GM18873 (cell line): ENCODE measurements at regions not wholly inside any gene's neighbourhood (a gene's known extent, or its start where the extent isn't known, plus 50 kb on each side); places are given as distances from the start of the nearest gene placed in this dataset.

Experiments used
- ATAC-seq: cut with Tn5 transposase; IDR thresholded peaks from one replicate; pipeline ENCODE4 v1.9.1; 2021; ENCODE audit warnings: mild to moderate bottlenecking, moderate library complexity, moderate number of reproducible peaks; ENCODE audit not compliant: unreplicated experiment, low FRiP score

DNA sequence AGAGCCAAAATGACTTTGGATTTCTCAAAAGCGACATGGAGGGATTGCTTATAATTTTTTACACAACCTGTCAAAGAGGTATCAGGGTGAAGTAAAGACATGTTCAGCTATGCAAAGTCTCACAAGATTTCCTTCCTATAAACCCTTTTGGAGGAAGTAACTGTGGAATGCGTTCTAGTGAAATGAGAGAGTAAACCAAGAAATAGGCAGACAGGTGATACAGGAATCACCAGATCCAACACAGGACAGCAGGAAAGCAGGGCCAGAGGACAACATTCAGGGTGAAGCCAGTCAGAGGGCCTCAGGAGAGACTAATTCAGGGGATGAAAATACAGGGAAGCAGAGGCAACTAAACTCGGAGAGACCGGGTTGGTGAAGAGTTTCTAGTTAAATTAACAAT, 90.4 kb upstream of the MTNR1B start:
- no peak for ATAC-seq

GRCh38 chr11:92880381-92880780, 89.1 kb upstream of the MTNR1B start:
- ATAC-seq: no peak

- ATAC-seq: no peak
Observed at GRCh38 chr11:92881940-92882450, 87.5 kb upstream of the MTNR1B start.

DNA sequence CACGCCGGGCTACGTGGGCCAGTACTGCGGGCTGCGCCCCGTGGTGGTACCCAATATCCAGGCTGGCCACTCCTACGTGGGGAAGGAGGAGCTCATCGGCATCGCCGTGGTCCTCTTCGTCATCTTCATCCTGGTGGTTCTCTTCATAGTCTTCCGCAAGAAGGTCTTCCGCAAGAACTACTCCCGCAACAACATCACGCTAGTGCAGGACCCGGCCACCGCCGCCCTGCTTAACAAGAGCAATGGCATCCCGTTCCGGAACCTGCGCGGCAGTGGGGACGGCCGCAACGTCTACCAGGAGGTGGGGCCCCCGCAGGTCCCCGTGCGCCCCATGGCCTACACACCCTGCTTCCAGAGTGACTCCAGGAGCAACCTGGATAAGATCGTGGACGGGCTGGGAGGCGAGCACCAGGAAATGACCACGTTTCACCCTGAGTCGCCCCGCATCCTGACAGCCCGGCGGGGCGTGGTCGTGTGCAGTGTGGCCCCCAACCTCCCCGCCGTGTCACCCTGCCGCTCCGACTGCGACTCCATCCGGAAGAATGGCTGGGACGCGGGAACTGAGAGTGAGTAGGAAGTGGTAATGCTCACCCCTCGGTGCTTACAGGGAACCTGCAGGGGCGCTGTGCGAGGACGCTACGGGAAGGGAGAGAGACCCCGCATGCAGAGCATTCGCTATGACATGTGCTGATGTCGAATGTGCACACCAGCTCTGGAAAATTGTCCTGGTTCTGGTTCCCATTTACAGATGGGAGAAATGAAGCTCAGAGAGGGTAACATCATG, 86.4 kb upstream of the MTNR1B start:
- ATAC-seq: no peak

DNA sequence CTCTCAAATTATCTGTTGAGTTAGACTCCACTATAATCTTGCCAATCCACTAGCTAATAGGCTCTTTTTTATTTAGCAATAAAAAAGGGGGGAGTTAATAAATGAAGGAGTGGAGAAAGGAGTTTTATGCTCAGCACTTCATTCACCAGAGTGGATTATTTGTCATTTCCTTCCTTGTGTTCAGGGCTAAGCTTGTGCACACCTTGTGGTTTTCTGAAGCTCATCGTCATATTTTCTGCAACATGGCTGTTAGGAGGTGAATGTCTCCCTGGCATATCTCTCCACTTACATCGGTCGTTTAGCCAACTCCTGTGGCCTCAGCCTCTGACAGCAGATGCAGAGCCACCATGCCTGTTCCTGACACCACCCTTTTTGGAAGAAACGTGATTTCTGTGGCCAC, 83.9 kb upstream of the MTNR1B start:
- ATAC-seq: no peak

DNA sequence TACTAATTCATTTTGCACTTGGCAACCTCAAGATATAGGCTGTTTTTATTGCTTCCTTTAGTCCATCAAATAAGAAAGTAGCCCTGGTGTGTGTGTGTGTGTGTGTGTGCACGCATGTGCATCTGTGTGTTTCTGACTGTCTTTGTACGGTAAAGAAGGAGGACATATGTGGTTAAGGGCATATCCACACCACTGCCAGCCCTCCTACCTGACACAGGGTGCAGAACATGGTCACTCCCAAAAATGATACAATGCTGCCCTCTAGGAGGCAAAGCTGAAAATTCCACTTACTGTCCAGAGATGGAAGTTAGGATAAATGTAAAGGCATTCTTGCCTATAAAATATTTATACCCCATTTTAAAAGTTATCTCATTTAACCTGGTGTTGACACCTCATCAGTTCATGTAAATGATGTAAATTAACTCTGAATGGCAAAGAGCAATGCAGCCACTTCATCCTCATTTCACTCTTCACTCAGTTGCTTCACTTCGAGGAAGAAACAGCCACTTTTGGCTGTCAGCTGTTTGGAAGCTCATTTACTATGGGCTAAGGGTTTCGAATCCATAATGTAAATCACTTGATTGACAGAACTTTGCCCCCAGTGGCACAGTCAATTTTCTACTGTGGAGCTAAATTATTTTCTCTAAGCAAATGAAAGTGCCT, 83.1 kb upstream of the MTNR1B start:
- ATAC-seq: no peak

GRCh38 chr11:92888696-92889095, 80.8 kb upstream of the MTNR1B start:
- no peak for ATAC-seq

GRCh38 chr11:92890846-92891245, 78.6 kb upstream of the MTNR1B start:
- ATAC-seq: no peak

DNA sequence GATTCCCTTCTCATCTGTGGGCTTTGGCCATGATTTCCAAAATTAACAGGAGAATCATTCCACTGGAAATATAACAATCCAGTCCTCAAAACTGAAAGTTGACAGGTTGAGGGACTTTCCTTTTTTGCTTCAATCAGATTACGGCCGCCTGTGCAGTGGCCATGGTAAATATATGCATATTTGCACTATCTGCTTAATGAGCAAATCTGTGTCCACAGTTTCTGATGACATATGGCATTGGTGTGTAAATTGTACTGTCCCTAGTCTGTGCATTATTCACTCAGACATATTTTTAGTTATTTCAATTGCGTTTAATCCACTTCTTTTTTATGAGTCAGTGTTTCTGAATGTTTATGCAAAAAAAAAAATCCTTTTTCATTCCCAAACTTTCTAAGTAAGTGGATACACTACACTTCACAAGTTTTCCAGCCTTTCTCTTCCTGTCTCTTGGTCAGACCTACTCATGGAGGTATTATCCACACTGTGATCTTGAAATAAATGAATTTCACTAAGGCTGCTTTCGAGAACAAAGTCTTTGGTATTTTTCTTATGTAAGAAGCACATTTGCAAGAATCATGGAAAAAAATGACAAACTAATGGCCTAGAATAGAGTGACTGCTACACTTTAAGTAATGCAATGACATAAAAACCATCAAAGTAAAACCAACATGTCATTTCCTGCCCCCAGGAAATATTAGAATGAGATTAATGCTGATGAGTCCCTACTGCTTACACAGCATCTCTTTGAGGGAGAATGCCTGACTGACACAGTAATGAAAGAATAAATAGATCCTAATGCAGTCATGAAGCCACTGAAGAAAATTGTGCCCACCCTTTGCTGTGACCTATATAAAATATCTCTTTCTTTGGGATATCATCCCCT, 76.4 kb upstream of the MTNR1B start:
- ATAC-seq: no peak

DNA sequence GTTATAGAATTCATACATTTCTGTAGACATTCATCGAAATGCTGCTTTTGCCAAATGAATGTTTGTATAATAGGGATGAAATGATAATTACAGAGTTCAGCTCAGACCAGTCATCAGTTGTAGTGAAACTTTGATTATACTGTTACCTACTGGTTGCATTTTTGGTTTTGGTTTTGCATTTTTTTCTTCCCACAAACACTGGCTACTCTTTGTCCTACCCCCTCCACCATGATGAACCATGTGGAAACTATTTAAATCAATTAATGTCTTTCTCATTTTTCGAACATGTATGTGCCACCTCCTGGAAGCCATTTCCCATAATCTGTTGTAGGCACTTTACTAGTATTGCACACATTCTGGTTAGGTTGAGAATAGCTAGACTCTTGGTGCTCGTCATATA, 75.3 kb upstream of the MTNR1B start:
- no peak for ATAC-seq

GRCh38 chr11:92897487-92897886, 72.0 kb upstream of the MTNR1B start:
- ATAC-seq: no peak

GRCh38 chr11:92902417-92902816, 67.0 kb upstream of the MTNR1B start:
- no peak for ATAC-seq

- no peak for ATAC-seq
Observed at GRCh38 chr11:92907671-92908070, 61.8 kb upstream of the MTNR1B start.

DNA sequence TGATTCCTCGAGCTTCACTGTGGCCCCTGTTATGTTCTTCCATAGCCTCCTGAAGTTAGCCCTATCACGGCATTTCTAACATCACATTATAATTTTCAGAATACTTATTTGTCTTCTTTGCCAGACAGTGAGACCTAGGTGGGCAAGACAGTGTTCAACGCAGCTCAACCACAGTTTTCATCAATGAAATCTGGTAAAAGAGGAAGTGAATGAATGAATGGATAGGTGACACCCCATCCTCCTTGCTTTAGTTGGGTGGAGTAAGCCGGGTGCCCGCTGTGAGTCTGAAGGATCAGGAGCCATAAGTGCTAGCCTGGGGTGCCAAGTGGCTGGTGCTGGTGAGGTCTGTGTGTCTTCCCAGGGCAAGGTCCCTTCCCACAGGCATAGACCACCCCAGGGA, 60.2 kb upstream of the MTNR1B start:
- no peak for ATAC-seq

- no peak for ATAC-seq
Observed at GRCh38 chr11:92911478-92911877, 58.0 kb upstream of the MTNR1B start.

DNA sequence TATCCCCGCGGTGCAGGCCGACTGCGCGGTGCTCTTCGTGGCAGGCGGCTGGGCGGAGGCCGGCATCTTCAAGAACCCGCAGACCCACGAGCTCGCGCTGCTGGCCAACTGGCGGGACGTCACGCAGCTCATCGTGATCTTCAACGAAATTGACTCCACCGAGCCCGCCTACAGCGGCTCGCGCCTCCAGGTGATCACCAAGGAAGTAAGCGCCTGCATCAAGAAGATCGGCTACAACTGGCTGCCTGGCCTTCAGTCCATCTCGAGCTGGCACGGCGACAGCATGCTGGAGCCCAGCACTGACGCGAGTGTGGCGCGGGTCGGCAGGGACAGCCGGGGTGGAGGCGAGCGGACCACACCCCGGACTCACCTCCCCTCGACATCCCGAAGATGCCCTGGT, 53.9 kb upstream of the MTNR1B start:
- no peak for ATAC-seq

GRCh38 chr11:92916299-92916698, 53.2 kb upstream of the MTNR1B start:
- ATAC-seq: no peak

DNA sequence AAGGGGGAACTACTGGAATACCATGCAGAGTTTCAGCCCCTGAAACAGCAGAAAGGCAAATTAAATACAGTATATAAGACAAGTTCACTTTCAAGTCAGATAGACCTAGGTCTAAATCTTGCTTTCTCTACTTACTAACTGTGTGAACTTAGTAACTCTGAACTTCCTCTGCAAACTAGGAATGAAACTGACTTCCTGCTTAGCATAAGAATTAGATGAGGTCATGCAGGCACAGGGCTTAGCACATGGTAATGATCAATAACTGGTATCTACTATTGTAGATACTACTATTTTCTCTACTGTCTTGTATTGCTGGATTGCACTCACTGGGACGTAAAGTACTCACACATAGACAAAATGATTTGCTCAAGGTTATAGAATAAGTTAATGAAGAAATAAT, 51.5 kb upstream of the MTNR1B start:
- no peak for ATAC-seq

- ATAC-seq: no peak
Observed at GRCh38 chr11:92919048-92919447, 50.4 kb upstream of the MTNR1B start.
